ENCODE measurements at regions not wholly inside any gene's neighbourhood (a gene's known extent, or its start where the extent isn't known, plus 50 kb on each side); places are given as distances from the start of the nearest gene placed in this dataset.
"Not testable (repeated sequence)": the region's sequence is repeated elsewhere in the genome, so short reads cannot be mapped to it uniquely, and the experiment has no call there.

DNA sequence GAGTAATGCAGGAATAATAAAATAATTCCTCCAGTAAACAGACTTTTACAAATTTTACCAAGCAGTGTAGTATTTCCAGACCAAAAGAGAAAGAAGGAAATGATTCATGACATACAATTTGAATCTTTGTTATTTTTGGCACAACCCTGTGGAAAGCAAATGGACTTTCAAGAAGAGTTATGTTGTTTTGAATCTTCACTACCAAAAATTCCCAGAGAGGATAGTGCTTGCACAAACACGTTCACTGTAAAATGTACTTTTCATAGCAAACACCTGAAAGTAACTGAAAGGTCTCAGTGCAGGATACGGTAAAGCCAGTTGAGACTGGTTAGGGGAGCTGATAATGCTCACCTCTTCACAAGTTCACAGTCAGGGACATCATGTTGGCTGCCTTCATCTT lies 107.1 kb downstream of the USP22 start:
- no peak for DNase-seq (ENCODE audit: low read depth in 3 of 3, low spot score in 1 of 3)

DNA sequence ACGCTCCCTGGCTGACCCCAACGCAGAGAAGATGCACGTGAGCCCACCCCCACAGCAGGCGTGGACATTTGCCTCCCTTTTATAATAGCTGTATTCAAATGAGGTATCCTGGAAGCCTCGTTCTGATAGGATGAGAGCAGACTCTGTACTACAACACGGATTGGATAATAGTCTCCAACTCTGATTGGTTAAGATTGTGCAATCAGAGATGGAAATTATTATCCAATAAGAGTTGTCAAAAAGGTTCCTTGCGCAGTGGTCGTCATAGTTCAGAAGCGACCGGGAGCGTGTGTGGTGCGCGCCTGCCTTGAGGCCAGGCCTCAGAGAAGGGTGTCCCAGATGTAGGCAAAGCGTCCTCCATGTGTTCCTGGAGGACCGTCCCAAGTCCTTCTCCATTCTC lies 104.6 kb downstream of the USP22 start:
- no peak for DNase-seq (ENCODE audit: low read depth in 3 of 3, low spot score in 1 of 3)

DNA sequence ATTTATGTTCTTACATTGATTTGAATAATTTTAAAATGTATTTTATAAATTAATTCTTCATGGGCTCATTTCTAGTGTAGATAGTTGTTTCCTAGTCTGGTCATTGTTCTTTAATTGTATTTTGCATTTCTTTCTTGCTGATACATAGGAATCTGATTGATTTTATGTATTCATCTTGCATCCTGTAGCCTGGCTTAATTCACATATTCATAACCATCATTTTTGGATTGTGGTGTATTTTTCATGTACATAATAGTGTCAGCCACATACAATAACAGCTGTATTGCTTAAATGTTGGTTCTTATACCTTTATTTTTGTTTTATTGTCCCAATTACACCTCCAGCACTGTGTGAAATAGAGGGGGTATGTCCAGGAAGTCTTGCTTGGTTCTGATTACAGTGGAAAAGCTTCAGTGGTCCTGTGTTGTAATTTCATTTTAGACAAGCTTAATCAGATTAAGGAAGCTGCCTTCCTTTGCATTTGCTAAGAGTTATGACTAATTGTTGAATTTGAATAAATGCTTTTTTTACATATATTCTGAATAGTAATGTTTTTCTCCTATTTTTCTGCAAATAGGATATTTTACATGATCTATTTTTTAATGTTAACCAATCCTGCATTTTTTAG lies 103.7 kb downstream of the USP22 start:
- DNase-seq (ENCODE audit: low read depth in 3 of 3, low spot score in 1 of 3) = no peak

DNA sequence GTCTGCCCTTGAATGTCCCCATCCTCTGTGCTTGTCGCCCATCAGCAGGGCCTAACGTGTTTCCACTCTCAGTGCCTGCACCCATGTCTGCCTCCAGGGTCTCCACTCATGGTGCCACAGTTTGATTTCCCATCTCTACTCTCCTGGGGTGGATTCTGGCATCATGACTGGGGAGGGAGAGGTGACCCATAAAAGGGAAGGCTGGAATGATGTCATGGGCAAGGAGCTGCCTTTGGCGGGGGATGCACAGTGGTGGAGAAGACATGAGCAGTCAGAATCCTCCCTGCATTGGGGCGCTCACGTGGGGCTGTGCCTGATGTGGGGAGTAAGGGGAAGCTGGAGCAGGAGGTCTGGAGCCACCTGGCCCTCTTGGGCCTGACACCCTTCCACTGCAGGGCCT lies 100.9 kb downstream of the USP22 start:
- DNase-seq (ENCODE audit: low read depth in 3 of 3, low spot score in 1 of 3) = no peak

DNA sequence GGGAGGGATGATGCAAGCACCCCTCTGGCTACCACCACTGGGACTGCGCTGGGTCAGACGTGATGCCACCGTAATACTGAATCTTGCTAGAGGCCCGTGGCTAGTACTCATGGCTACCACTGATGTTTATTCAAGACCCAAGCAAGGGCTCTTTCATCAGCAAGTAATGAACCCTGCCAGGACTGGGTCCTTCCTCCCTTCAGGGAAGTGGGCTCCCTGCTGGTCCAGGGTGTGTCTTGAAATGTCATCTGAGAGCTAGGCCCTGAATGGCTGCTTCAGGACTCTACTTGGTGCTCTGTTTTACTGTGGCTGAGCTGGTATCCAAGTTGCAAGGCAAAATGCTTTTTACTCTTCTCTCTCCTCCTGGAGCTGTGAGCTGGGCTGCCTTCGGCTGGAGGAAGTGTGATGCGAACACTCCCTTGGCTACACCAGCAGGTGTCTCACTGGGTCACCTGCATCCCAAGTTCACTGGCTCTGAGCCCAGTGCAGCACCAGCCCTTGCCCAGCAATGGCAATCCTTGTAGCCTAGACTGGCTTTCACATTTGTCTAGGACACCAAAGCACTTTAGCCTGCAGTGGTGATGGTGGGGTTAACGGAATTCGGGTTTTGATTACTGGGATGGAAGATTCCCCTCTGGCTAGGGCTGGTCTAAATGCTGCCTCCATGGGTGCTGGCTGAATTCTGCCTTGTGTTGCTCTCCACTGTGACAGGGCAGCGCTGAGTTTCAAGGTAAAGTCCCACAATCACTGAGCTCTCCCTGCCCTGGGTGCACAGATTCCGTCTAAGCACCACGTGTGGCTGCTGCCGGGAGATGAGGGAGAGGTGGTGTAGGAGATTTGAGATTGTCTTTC lies 98.6 kb downstream of the USP22 start:
- no peak for DNase-seq (ENCODE audit: low read depth in 3 of 3, low spot score in 1 of 3)

DNA sequence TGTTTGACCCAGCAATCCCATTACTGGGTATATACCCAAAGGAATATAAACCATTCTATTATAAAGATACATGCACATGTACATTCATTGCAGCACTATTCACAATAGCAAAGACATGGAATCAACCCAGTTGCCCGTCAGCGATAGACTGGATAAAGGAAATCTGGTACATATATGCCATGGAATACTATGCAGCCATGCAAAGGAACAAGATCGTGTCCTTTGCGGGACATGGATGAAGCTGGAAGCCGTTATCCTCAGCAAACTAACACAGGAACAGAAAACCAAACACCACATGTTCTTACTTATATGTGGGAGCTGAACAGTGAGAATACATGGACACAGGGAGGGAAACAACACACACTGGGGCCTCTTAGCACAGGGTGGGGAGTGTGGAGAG lies 95.1 kb downstream of the USP22 start:
- DNase-seq (ENCODE audit: low read depth in 3 of 3, low spot score in 1 of 3) = not testable (repeated sequence)

DNA sequence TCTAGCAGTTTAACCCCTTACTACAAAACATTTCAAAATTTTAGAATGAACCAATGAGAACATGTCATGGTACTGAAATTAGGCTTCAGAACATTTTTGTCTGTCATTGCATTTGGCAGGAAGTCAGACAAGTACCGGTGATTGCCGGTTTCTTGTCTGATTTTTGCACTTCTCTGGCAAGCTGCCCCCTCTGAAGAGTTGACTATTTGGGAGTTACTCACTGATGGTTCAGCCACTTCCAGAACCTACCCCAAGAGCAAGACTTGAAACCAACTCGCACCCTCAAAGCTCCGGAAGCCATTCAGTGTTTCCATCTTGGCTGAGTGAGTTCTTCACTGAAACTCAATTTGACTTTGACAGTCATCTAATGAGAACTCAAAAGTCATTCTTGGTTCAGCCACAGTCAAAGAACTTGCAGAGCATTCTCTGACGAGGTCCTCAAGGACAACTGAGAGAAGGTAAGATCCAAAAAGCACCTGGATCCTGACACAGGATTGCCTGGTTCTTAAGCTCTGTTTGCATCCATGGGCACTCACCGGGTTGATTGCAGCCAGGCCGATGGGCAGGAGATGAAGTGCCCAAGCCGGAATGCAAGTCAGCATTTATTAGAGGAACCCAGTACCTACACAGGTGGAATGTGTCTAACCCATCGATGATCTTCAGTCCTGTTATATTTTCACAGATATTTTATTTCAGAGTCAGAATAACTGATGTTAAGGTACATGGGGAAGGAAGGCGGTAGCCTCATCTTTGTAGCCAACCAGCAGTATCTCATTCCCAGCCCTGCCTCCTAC lies 93.6 kb downstream of the USP22 start:
- DNase-seq (ENCODE audit: low read depth in 3 of 3, low spot score in 1 of 3) = no peak
